Adrenal gland (tissue), 9 donors: ENCODE measurements at regions not wholly inside any gene's neighbourhood (a gene's known extent, or its start where the extent isn't known, plus 50 kb on each side); places are given as distances from the start of the nearest gene placed in this dataset.
"Not testable (repeated sequence)": the region's sequence is repeated elsewhere in the genome, so short reads cannot be mapped to it uniquely, and the experiment has no call there.

ENCODE experiments used
- DNase-seq, 7 donors: peaks; one replicate each; pipeline ENCODE4 v3.0.0-alpha.2; 2019 to 2020
- H3K27ac ChIP-seq, 5 donors: fragments of 200-600 bp; sonication (generic) in 4 of 5; 1 replicate in 3 of 5; 2 replicates in 2 of 5; pipeline versions ENCODE4 v1.5.1 to v1.8.0; 2016 to 2020; ENCODE audit warnings: mild to moderate bottlenecking in 1 of 5
- H3K27me3 ChIP-seq: fragments of 200-600 bp; 2 replicates; pipeline ENCODE4 v1.8.0; 2021
- H3K36me3 ChIP-seq, 2 donors: fragments of 200-600 bp; replicated peaks in 1 of 2; 1 replicate in 1 of 2; 2 replicates in 1 of 2; pipeline versions ENCODE4 v1.5.1 to v1.8.0; 2018 to 2022
- H3K4me1 ChIP-seq, 2 donors: fragments of 200-600 bp; replicated peaks in 1 of 2; 1 replicate in 1 of 2; 2 replicates in 1 of 2; pipeline versions ENCODE4 v1.5.1 to v1.8.0; 2018 to 2021
- H3K4me3 ChIP-seq, 4 donors: fragments of 200-600 bp; sonication (generic) in 3 of 4; one replicate each; pipeline ENCODE4 v1.5.1; 2016 to 2018
- H3K9me3 ChIP-seq, 3 donors: fragments of 200-600 bp; sonication (generic) in 1 of 3; replicated peaks in 1 of 3; 1 replicate in 2 of 3; 2 replicates in 1 of 3; pipeline versions ENCODE4 v1.5.1 to v1.8.0; 2016 to 2021
- POLR2A ChIP-seq, 2 donors: fragments of 450-650 bp; IDR thresholded peaks; one replicate each; pipeline ENCODE4 v1.6.1; 2017; ENCODE audit warnings: antibody characterized with exemption in 2 of 2, mild to moderate bottlenecking in 2 of 2, moderate library complexity in 1 of 2
- WGBS, 4 donors: extraction: QIAGEN DNeasy Blood & Tissue Kit in 2 of 4; methylation state at CpG; one replicate each; pipeline versions ENCODE4 v1.1.5 to v1.1.7; 2013 to 2017; 5-methylcytosine and 5-hydroxymethylcytosine counted together
- intact Hi-C, 2 donors: fragments of 100-400 bp; cut with DNase I; formaldehyde crosslinking; loops; one replicate each; pipeline versions ENCODE4 v1.14.1 to v1.15.0; 2022 to 2023
- TF ChIP-seq, protein P1 (sequence below), 6 experiments: fragments of 450-650 bp in 4 of 6; fragments of 200-600 bp in 2 of 6; sonication (generic) in 1 of 6; IDR thresholded peaks; 1 replicate in 5 of 6; 2 replicates in 1 of 6; pipeline versions ENCODE4 v1.5.1 to v1.8.0; 2016 to 2021; ENCODE audit warnings: antibody characterized with exemption in 6 of 6, mild to moderate bottlenecking in 2 of 6, moderate library complexity in 1 of 6
- donor health status: healthy with polysubstance abuse.
- donor health status: Bipolar disorder and iron deficiency.
- donor health status: DM: yes; HTN: yes; CAD: no.
- donor health status: DM: no; HTN: no; CAD: no.
- donor health status: DM: no; HTN: no; CAD: no.

DNA sequence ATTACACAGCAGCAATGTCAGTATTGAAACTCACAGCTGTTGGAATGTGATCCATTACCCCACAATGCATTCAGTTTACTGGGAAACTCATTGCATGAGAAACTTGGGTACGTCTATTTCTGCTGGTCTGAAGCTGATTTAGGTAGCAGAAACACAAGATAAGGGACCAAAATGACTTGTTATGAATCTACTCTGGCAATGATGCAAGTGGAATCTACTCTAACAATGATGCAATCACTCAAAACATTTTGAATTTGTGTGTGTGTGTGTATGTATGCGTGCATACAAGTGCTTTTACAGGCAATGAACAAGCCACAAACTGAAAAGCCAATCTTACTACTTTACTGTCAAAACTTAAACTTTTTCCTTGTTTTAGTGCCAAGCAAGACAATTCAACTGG is 406.7 kb downstream of the ADCYAP1 start:
- no peaks in the 10 kb centered on the region for H3K9me3 ChIP-seq
- no peak overlapping the region for H3K27ac ChIP-seq
- 63 to 78% (median 70%) methylated on average over 2 of the region's 2 CpGs for WGBS, 4 donors
- H3K27me3 ChIP-seq = no peaks in the 10 kb centered on the region
- intact Hi-C loops = no loop called here
- no peaks in the 10 kb centered on the region for H3K4me1 ChIP-seq
- no peak for DNase-seq
- TF ChIP-seq POLR2A (IDR thresholded peaks at IDR 0.05) = no peak
- TF ChIP-seq, protein P1, sequence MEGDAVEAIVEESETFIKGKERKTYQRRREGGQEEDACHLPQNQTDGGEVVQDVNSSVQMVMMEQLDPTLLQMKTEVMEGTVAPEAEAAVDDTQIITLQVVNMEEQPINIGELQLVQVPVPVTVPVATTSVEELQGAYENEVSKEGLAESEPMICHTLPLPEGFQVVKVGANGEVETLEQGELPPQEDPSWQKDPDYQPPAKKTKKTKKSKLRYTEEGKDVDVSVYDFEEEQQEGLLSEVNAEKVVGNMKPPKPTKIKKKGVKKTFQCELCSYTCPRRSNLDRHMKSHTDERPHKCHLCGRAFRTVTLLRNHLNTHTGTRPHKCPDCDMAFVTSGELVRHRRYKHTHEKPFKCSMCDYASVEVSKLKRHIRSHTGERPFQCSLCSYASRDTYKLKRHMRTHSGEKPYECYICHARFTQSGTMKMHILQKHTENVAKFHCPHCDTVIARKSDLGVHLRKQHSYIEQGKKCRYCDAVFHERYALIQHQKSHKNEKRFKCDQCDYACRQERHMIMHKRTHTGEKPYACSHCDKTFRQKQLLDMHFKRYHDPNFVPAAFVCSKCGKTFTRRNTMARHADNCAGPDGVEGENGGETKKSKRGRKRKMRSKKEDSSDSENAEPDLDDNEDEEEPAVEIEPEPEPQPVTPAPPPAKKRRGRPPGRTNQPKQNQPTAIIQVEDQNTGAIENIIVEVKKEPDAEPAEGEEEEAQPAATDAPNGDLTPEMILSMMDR (IDR thresholded peaks at IDR 0.05) = no peak
- H3K36me3 ChIP-seq = no peaks in the 10 kb centered on the region
- no peak overlapping the region for H3K4me3 ChIP-seq

DNA sequence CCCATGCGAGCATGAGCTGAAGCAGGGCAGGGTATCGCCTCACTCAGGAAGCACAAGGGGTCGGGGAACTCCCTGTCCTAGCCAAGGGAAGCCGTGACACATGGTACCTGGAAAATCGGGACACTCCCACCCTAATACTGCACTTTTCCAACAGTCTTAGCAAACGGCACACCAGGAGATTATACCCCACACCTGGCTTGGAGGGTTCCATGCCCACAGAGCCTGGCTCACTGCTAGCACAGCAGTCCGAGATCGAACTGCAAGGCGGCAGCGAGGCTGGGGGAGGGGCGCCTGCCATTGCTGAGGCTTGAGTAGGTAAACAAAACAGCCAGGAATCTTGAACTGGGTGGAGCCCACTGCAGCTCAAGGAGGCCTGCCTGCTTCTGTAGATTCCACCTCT is 430.7 kb downstream of the ADCYAP1 start:
- H3K4me1 ChIP-seq, H3K36me3 ChIP-seq, DNase-seq, H3K4me3 ChIP-seq, H3K9me3 ChIP-seq, intact Hi-C loops, H3K27me3 ChIP-seq, H3K27ac ChIP-seq: not testable (repeated sequence)
- 80 to 87% (median 86%) methylated on average over 10 to 11 of the region's 11 CpGs for WGBS, 4 donors

DNA sequence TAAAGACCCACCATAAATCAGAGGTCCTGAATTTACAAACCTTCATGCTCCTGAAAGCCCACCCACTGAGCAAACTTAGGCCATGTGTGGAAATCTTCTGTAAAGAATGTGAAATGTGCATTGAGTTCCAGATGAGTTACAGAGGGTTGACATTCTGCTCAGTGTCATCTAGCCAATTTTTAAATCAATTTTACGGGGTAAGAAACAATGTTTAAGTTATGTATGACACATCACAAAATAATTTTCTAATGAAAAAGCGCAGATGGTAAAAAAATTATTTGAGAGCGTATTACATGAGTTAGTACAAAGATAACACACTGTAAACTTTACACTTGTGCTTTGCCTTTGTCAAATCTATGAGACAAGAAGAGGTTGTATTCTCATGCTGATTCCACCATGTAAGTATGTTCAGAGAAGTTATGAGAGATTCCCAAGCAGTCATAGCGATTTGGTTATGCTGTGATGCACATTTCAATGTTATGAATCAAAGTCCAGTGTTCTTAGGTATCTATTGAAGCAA is 446.3 kb downstream of the ADCYAP1 start:
- DNase-seq = no peak
- H3K27ac ChIP-seq = no peak overlapping the region
- H3K4me3 ChIP-seq = no peak overlapping the region
- WGBS, 4 donors = 73 to 78% (median 75%) methylated on average over 4 of the region's 4 CpGs
- intact Hi-C loops = no loop called here
- no peak for TF ChIP-seq POLR2A (IDR thresholded peaks at IDR 0.05)
- TF ChIP-seq, protein P1 (IDR thresholded peaks at IDR 0.05) = no peak
- no peaks in the 10 kb centered on the region for H3K36me3 ChIP-seq
- no peaks in the 10 kb centered on the region for H3K9me3 ChIP-seq
- no peaks in the 10 kb centered on the region for H3K27me3 ChIP-seq
- H3K4me1 ChIP-seq = no peaks in the 10 kb centered on the region

DNA sequence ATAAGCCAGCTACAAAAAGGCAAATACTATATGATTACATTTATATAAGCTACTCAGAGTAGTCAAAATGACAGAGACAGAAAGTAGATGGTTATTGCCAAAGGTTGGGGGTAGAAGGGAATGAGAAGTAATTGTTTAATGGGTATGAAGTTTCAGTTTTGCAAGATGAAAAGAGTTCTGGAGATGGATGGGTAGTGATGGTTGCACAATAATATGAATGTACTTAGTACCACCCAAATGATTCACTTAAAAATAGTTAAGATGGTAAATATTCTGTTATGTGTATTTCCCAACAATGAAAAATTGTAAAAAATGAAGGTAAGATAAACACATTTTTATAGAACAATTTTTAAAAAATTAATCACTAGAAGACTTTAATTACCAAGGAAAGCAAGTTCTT is 448.4 kb downstream of the ADCYAP1 start:
- DNase-seq = no peak
- Histone ChIP-seq H3K27me3 (no peaks in the 10 kb centered on the region), H3K4me3 (no peak overlapping the region), H3K4me1 (no peaks in the 10 kb centered on the region), H3K27ac (no peak overlapping the region), H3K36me3 (no peaks in the 10 kb centered on the region), H3K9me3 (no peaks in the 10 kb centered on the region)
- intact Hi-C loops = no loop called here
- TF ChIP-seq POLR2A (IDR thresholded peaks at IDR 0.05) = no peak
- TF ChIP-seq, protein P1 (IDR thresholded peaks at IDR 0.05) = no peak

DNA sequence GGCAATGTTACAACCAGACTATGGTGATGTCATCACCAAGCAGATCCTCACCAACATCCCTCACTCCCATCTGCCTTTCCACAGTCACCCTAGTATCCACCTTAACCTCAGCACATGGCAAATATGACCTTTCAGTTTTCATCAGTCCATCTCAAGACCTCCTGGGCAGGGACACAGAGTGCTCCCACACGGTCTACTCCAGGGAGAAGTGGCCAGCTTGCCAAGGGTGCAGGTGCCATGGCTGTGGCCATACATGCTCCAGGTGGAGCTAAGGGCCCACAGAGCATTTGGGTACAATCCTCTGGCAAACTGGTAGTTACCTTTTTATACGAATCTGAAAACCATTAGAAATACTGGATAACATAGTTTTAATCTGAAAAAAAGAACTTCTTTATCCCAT is 453.1 kb downstream of the ADCYAP1 start:
- H3K36me3 ChIP-seq = no peaks in the 10 kb centered on the region
- H3K27me3 ChIP-seq = no peaks in the 10 kb centered on the region
- WGBS, 4 donors = 74 to 82% (median 78%) methylated on average over 2 of the region's 2 CpGs
- TF ChIP-seq POLR2A (IDR thresholded peaks at IDR 0.05) = no peak
- TF ChIP-seq, protein P1 (IDR thresholded peaks at IDR 0.05) = no peak
- no peak overlapping the region for H3K27ac ChIP-seq
- H3K4me3 ChIP-seq = no peak overlapping the region
- DNase-seq = no peak
- H3K9me3 ChIP-seq = no peaks in the 10 kb centered on the region
- intact Hi-C loops = no loop called here
- no peaks in the 10 kb centered on the region for H3K4me1 ChIP-seq
